ENCODE measurements at regions not wholly inside any gene's neighbourhood (a gene's known extent, or its start where the extent isn't known, plus 50 kb on each side); places are given as distances from the start of the nearest gene placed in this dataset.
"Not testable (repeated sequence)": the region's sequence is repeated elsewhere in the genome, so short reads cannot be mapped to it uniquely, and the experiment has no call there.

DNA sequence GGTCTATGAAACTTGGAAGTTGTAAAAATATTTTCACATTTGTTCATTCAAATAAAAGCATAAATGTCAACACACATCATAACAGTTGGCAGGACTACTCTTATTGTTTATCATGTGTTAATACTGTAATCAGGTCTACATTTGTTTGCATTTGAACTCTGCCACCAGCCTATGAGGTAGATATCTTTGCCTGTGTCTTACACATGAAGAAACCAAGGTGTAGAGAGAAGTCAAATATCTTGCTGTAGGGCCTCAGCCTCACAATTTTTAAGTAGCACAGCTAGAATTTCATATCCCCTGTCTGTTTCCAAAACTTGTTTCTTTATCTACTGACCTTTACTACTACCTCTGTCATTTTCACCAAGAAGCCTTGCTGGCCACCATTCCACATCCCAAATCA is 161.9 kb downstream of the ZIC4 start:
- POLR2A ChIA-PET, result no interaction called here
- H3K27ac ChIP-seq (ENCODE audit: insufficient read depth in 1 of 2, low read depth in 1 of 2, low read length in 2 of 2, poor library complexity in 1 of 2, severe bottlenecking in 2 of 2), result no peak overlapping the region
- no peaks in the 10 kb centered on the region for H3K27me3 ChIP-seq (replicated peaks in 2 of 5; ENCODE audit: control insufficient read depth in 4 of 5, insufficient read depth in 5 of 5, low read length in 4 of 5)
- H3K4me1 ChIP-seq (ENCODE audit: control extremely low read depth in 1 of 4, control insufficient read depth in 4 of 4, insufficient read depth in 4 of 4, low read length in 3 of 4), result no peaks in the 10 kb centered on the region
- no peak for DNase-seq
- H3K4me3 ChIP-seq (ENCODE audit: control insufficient read depth in 1 of 7, extremely low read depth in 1 of 7, insufficient read depth in 4 of 7, low read depth in 2 of 7, low read length in 6 of 7), result no peak overlapping the region
- H3K9me3 ChIP-seq (ENCODE audit: control extremely low read depth in 1 of 5, control insufficient read depth in 4 of 5, insufficient read depth in 2 of 5, low read depth in 1 of 5, low read length in 4 of 5), result no peaks in the 10 kb centered on the region
- CTCF ChIA-PET, result no interaction called here
- no peaks in the 10 kb centered on the region for H3K36me3 ChIP-seq (ENCODE audit: control insufficient read depth in 4 of 4, insufficient read depth in 4 of 4, low read length in 3 of 4)

GRCh38 chr3:147240581-147240980 is 165.8 kb downstream of the ZIC4 start:
- no peaks in the 10 kb centered on the region for H3K36me3 ChIP-seq (ENCODE audit: control insufficient read depth in 4 of 4, insufficient read depth in 4 of 4, low read length in 3 of 4)
- no peaks in the 10 kb centered on the region for H3K9me3 ChIP-seq (ENCODE audit: control extremely low read depth in 1 of 5, control insufficient read depth in 4 of 5, insufficient read depth in 2 of 5, low read depth in 1 of 5, low read length in 4 of 5)
- CTCF ChIA-PET, result no interaction called here
- no peak for DNase-seq
- no peaks in the 10 kb centered on the region for H3K27me3 ChIP-seq (replicated peaks in 2 of 5; ENCODE audit: control insufficient read depth in 4 of 5, insufficient read depth in 5 of 5, low read length in 4 of 5)
- H3K4me1 ChIP-seq (ENCODE audit: control extremely low read depth in 1 of 4, control insufficient read depth in 4 of 4, insufficient read depth in 4 of 4, low read length in 3 of 4), result no peaks in the 10 kb centered on the region
- POLR2A ChIA-PET, result no interaction called here
- H3K4me3 ChIP-seq (ENCODE audit: control insufficient read depth in 1 of 7, extremely low read depth in 1 of 7, insufficient read depth in 4 of 7, low read depth in 2 of 7, low read length in 6 of 7), result no peak overlapping the region
- no peak overlapping the region for H3K27ac ChIP-seq (ENCODE audit: insufficient read depth in 1 of 2, low read depth in 1 of 2, low read length in 2 of 2, poor library complexity in 1 of 2, severe bottlenecking in 2 of 2)
- WGBS (ENCODE audit: insufficient coverage), result no CpG with 5 or more reads among the region's 1 CpG

DNA sequence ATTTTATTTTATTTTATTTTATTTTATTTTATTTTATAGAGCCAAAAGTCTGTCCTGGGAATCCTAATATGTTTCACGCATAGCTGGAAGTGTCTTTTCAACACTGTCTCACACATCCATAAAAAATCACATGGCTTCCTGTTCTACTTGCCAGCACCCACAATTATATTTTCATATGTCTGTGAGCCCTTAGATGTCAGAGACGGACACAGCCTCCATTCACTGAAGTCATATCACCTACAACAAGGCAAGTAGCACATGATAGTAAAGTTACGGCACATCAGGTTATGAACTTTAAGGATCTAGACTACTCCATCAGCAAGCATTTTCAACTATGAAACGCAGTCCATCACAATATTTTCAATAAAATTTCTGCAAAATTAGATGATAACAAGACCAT is 168.4 kb downstream of the ZIC4 start:
- Histone ChIP-seq H3K27ac (ENCODE audit: insufficient read depth in 1 of 2, low read depth in 1 of 2, low read length in 2 of 2, poor library complexity in 1 of 2, severe bottlenecking in 2 of 2) (no peak overlapping the region), H3K4me1 (ENCODE audit: control extremely low read depth in 1 of 4, control insufficient read depth in 4 of 4, insufficient read depth in 4 of 4, low read length in 3 of 4) (no peaks in the 10 kb centered on the region), H3K27me3 (replicated peaks in 2 of 5; ENCODE audit: control insufficient read depth in 4 of 5, insufficient read depth in 5 of 5, low read length in 4 of 5) (no peaks in the 10 kb centered on the region), H3K4me3 (ENCODE audit: control insufficient read depth in 1 of 7, extremely low read depth in 1 of 7, insufficient read depth in 4 of 7, low read depth in 2 of 7, low read length in 6 of 7) (no peak overlapping the region), H3K36me3 (ENCODE audit: control insufficient read depth in 4 of 4, insufficient read depth in 4 of 4, low read length in 3 of 4) (no peaks in the 10 kb centered on the region), H3K9me3 (ENCODE audit: control extremely low read depth in 1 of 5, control insufficient read depth in 4 of 5, insufficient read depth in 2 of 5, low read depth in 1 of 5, low read length in 4 of 5) (no peaks in the 10 kb centered on the region)
- ChIA-PET CTCF (no interaction called here), POLR2A (no interaction called here)
- no peak for DNase-seq
- WGBS (ENCODE audit: insufficient coverage), result 67% methylated on average over 3 of the region's 4 CpGs

- DNase-seq; POLR2A ChIA-PET; H3K27ac ChIP-seq (ENCODE audit: insufficient read depth in 1 of 2, low read depth in 1 of 2, low read length in 2 of 2, poor library complexity in 1 of 2, severe bottlenecking in 2 of 2); H3K27me3 ChIP-seq (replicated peaks in 2 of 5; ENCODE audit: control insufficient read depth in 4 of 5, insufficient read depth in 5 of 5, low read length in 4 of 5); H3K9me3 ChIP-seq (ENCODE audit: control extremely low read depth in 1 of 5, control insufficient read depth in 4 of 5, insufficient read depth in 2 of 5, low read depth in 1 of 5, low read length in 4 of 5); H3K4me3 ChIP-seq (ENCODE audit: control insufficient read depth in 1 of 7, extremely low read depth in 1 of 7, insufficient read depth in 4 of 7, low read depth in 2 of 7, low read length in 6 of 7); H3K4me1 ChIP-seq (ENCODE audit: control extremely low read depth in 1 of 4, control insufficient read depth in 4 of 4, insufficient read depth in 4 of 4, low read length in 3 of 4); H3K36me3 ChIP-seq (ENCODE audit: control insufficient read depth in 4 of 4, insufficient read depth in 4 of 4, low read length in 3 of 4): not testable (repeated sequence)
- CTCF ChIA-PET, result interaction anchor here (1.1 kb wide), 1 partner anchor 96 kb away, joined by 3 read pairs; no protein-coding TSS in a partner anchor
- WGBS (ENCODE audit: insufficient coverage), result 100% methylated on average over 2 of the region's 3 CpGs
These were observed 174.4 kb downstream of the ZIC4 start for GRCh38 chr3:147231980-147232379.

DNA sequence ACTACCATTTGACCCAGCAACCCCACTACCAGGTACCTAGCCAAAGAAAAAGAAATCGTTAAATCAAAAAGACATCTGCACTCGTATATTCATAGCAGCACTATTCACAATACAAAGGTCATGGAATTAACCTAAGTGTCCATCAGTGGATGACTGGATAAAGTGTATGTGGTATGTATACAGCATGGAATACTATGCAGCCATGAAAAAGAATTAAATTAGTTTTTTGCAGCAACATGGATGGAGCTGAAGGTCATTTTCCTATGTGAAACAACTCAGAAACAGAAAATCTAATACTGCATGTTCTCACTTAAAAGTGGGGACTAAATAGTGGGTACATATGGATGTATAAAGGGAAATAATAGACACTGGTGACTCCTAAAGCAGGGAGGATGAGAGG is 175.2 kb downstream of the ZIC4 start:
- CTCF ChIA-PET, result interaction anchor here (1.1 kb wide), 1 partner anchor 95 kb away, joined by 3 read pairs; no protein-coding TSS in a partner anchor
- H3K4me1 ChIP-seq (ENCODE audit: control extremely low read depth in 1 of 4, control insufficient read depth in 4 of 4, insufficient read depth in 4 of 4, low read length in 3 of 4), result no peaks in the 10 kb centered on the region
- H3K9me3 ChIP-seq (ENCODE audit: control extremely low read depth in 1 of 5, control insufficient read depth in 4 of 5, insufficient read depth in 2 of 5, low read depth in 1 of 5, low read length in 4 of 5), result no peaks in the 10 kb centered on the region

GRCh38 chr3:147222291-147222690 is 184.1 kb downstream of the ZIC4 start:
- no peak for DNase-seq
- H3K4me1 ChIP-seq (ENCODE audit: control extremely low read depth in 1 of 4, control insufficient read depth in 4 of 4, insufficient read depth in 4 of 4, low read length in 3 of 4), result no peaks in the 10 kb centered on the region
- H3K9me3 ChIP-seq (ENCODE audit: control extremely low read depth in 1 of 5, control insufficient read depth in 4 of 5, insufficient read depth in 2 of 5, low read depth in 1 of 5, low read length in 4 of 5), result no peaks in the 10 kb centered on the region
- H3K36me3 ChIP-seq (ENCODE audit: control insufficient read depth in 4 of 4, insufficient read depth in 4 of 4, low read length in 3 of 4), result no peaks in the 10 kb centered on the region
- no peaks in the 10 kb centered on the region for H3K27me3 ChIP-seq (replicated peaks in 2 of 5; ENCODE audit: control insufficient read depth in 4 of 5, insufficient read depth in 5 of 5, low read length in 4 of 5)
- H3K4me3 ChIP-seq (ENCODE audit: control insufficient read depth in 1 of 7, extremely low read depth in 1 of 7, insufficient read depth in 4 of 7, low read depth in 2 of 7, low read length in 6 of 7), result no peak overlapping the region
- CTCF ChIA-PET, result no interaction called here
- POLR2A ChIA-PET, result no interaction called here
- no peak overlapping the region for H3K27ac ChIP-seq (ENCODE audit: insufficient read depth in 1 of 2, low read depth in 1 of 2, low read length in 2 of 2, poor library complexity in 1 of 2, severe bottlenecking in 2 of 2)
- WGBS (ENCODE audit: insufficient coverage), result no CpG with 5 or more reads among the region's 1 CpG

More for the DNA sequence above, 175.2 kb downstream of the ZIC4 start:
- Histone ChIP-seq H3K27ac (ENCODE audit: insufficient read depth in 1 of 2, low read depth in 1 of 2, low read length in 2 of 2, poor library complexity in 1 of 2, severe bottlenecking in 2 of 2) (no peak overlapping the region), H3K4me3 (ENCODE audit: control insufficient read depth in 1 of 7, extremely low read depth in 1 of 7, insufficient read depth in 4 of 7, low read depth in 2 of 7, low read length in 6 of 7) (no peak overlapping the region), H3K36me3 (ENCODE audit: control insufficient read depth in 4 of 4, insufficient read depth in 4 of 4, low read length in 3 of 4) (no peaks in the 10 kb centered on the region), H3K27me3 (replicated peaks in 2 of 5; ENCODE audit: control insufficient read depth in 4 of 5, insufficient read depth in 5 of 5, low read length in 4 of 5) (no peaks in the 10 kb centered on the region)
- DNase-seq, result no peak
- POLR2A ChIA-PET, result no interaction called here
- WGBS (ENCODE audit: insufficient coverage), result no CpG with 5 or more reads among the region's 2 CpGs

- no peaks in the 10 kb centered on the region for H3K36me3 ChIP-seq (ENCODE audit: control insufficient read depth in 4 of 4, insufficient read depth in 4 of 4, low read length in 3 of 4)
- no peak overlapping the region for H3K4me3 ChIP-seq (ENCODE audit: control insufficient read depth in 1 of 7, extremely low read depth in 1 of 7, insufficient read depth in 4 of 7, low read depth in 2 of 7, low read length in 6 of 7)
- no peaks in the 10 kb centered on the region for H3K9me3 ChIP-seq (ENCODE audit: control extremely low read depth in 1 of 5, control insufficient read depth in 4 of 5, insufficient read depth in 2 of 5, low read depth in 1 of 5, low read length in 4 of 5)
- WGBS (ENCODE audit: insufficient coverage), result 100% methylated on average over 3 of the region's 4 CpGs
- no peaks in the 10 kb centered on the region for H3K4me1 ChIP-seq (ENCODE audit: control extremely low read depth in 1 of 4, control insufficient read depth in 4 of 4, insufficient read depth in 4 of 4, low read length in 3 of 4)
- ChIA-PET POLR2A (no interaction called here), CTCF (no interaction called here)
- no peak for DNase-seq
- no peaks in the 10 kb centered on the region for H3K27me3 ChIP-seq (replicated peaks in 2 of 5; ENCODE audit: control insufficient read depth in 4 of 5, insufficient read depth in 5 of 5, low read length in 4 of 5)
- H3K27ac ChIP-seq (ENCODE audit: insufficient read depth in 1 of 2, low read depth in 1 of 2, low read length in 2 of 2, poor library complexity in 1 of 2, severe bottlenecking in 2 of 2), result no peak overlapping the region
These were observed 187.4 kb downstream of the ZIC4 start for GRCh38 chr3:147218965-147219364.

All from common myeloid progenitor, CD34-positive (primary cell).